ENCODE measurements at regions not wholly inside any gene's neighbourhood (a gene's known extent, or its start where the extent isn't known, plus 50 kb on each side); places are given as distances from the start of the nearest gene placed in this dataset.

- H3K14ac ChIP-seq (ENCODE audit: insufficient read length) = no peak overlapping the region
- H4K91ac ChIP-seq (replicated peaks; ENCODE audit: insufficient read length, low read length) = no peak overlapping the region
- H3K9me3 ChIP-seq (ENCODE audit: insufficient read depth in 2 of 2, low read depth in 1 of 2, low read length in 1 of 2) = no peaks in the 10 kb centered on the region
- FAIRE-seq = no peak
- no peak overlapping the region for H4K5ac ChIP-seq (ENCODE audit: insufficient read length, low read depth, low read length)
- TF ChIP-seq HDAC2 (IDR thresholded peaks at IDR 0.05; ENCODE audit: borderline replicate concordance in 1 of 2, low read depth in 2 of 2, low read length in 2 of 2) (no peak), RAD21 (IDR thresholded peaks at IDR 0.05 in 1 of 2, conservative IDR thresholded peaks at IDR 0.05 in 1 of 2; ENCODE audit: low read depth in 2 of 2, low read length in 2 of 2) (no peak), TAF1 (IDR thresholded peaks at IDR 0.05; ENCODE audit: low read depth, low read length) (no peak), EZH2 (IDR thresholded peaks at IDR 0.05; ENCODE audit: low read depth, low read length, severe bottlenecking) (no peak), SP4 (IDR thresholded peaks at IDR 0.05; ENCODE audit: low read length) (no peak)
- TF ChIP-seq, protein P1, sequence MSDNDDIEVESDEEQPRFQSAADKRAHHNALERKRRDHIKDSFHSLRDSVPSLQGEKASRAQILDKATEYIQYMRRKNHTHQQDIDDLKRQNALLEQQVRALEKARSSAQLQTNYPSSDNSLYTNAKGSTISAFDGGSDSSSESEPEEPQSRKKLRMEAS (IDR thresholded peaks at IDR 0.05) = no peak
- no peak overlapping the region for H4K8ac ChIP-seq (ENCODE audit: extremely low read depth, insufficient read depth, low read length)
- no peaks in the 10 kb centered on the region for H4K20me1 ChIP-seq (replicated peaks in 1 of 2; ENCODE audit: control insufficient read depth in 1 of 2, insufficient read depth in 2 of 2, low read length in 2 of 2)
- H3K23me2 ChIP-seq (ENCODE audit: low read depth, low read length) = no peaks in the 10 kb centered on the region; the same call in 1 of the 2 replicates
- no peaks in the 10 kb centered on the region for H3K79me1 ChIP-seq (ENCODE audit: low read depth, low read length)
- H2BK120ac ChIP-seq (replicated peaks; ENCODE audit: low read depth, low read length) = no peak overlapping the region
- DNase-seq (ENCODE audit: low read depth in 1 of 2, low spot score in 2 of 2) = no peak
- H3K27me3 ChIP-seq (replicated peaks in 1 of 4; ENCODE audit: control insufficient read depth in 3 of 4, extremely low read depth in 1 of 4, insufficient read depth in 3 of 4, low read length in 3 of 4) = no peaks in the 10 kb centered on the region
- no peak overlapping the region for H2AFZ ChIP-seq (ENCODE audit: low read length)
- no peak overlapping the region for H2AK5ac ChIP-seq (ENCODE audit: low read depth, low read length)
- no peak overlapping the region for H3K4ac ChIP-seq (replicated peaks; ENCODE audit: insufficient read length, low read depth, low read length)
- ChIA-PET CTCF (ENCODE audit: partially characterized antibody) (interaction anchor here (1.0 to 2.1 kb wide), 3 partner anchors 34 to 75 kb away, joined by 3 to 6 read pairs (median 4); no protein-coding TSS in a partner anchor), POLR2A (ENCODE audit: partially characterized antibody) (no interaction called here)
- H3K4me1 ChIP-seq (replicated peaks in 1 of 4; ENCODE audit: control insufficient read depth in 3 of 4, insufficient read depth in 4 of 4, low read length in 3 of 4) = no peaks in the 10 kb centered on the region
- H3K56ac ChIP-seq (replicated peaks; ENCODE audit: insufficient read length, low read depth, low read length) = no peak overlapping the region
- H3K9ac ChIP-seq (replicated peaks in 1 of 4; ENCODE audit: extremely low read depth in 1 of 4, low read depth in 3 of 4, low read length in 3 of 4) = no peak overlapping the region
- no peak overlapping the region for H3K18ac ChIP-seq (ENCODE audit: extremely low read depth, low read length)
- H2BK12ac ChIP-seq (ENCODE audit: low read depth, low read length) = no peak overlapping the region
- H3K23ac ChIP-seq (ENCODE audit: insufficient read length) = no peak overlapping the region
- H2BK5ac ChIP-seq (ENCODE audit: low read depth, low read length) = no peak overlapping the region
- no peak overlapping the region for H2BK15ac ChIP-seq (ENCODE audit: low read length)
- no peak overlapping the region for H3K4me3 ChIP-seq (ENCODE audit: extremely low read depth in 1 of 4, insufficient read depth in 2 of 4, low read depth in 3 of 4, low read length in 4 of 4)
- no peak overlapping the region for H3K4me2 ChIP-seq (ENCODE audit: insufficient read depth in 1 of 2, low read depth in 2 of 2, low read length in 2 of 2)
- no peak overlapping the region for H2BK20ac ChIP-seq (ENCODE audit: low read length)
- no peaks in the 10 kb centered on the region for H3K79me2 ChIP-seq (ENCODE audit: control insufficient read depth in 1 of 2, insufficient read depth in 2 of 2, low read length in 2 of 2)
- H3K27ac ChIP-seq (ENCODE audit: low read depth, low read length) = no peak overlapping the region
- H3K36me3 ChIP-seq (ENCODE audit: control insufficient read depth in 2 of 4, insufficient read depth in 4 of 4, low read length in 3 of 4) = no peaks in the 10 kb centered on the region
- 98% methylated on average over 3 of the region's 3 CpGs; no CpG with 5 or more reads in 1 of the 2 experiments for WGBS, 2 experiments (ENCODE audit: extremely low coverage in 1 of 2, insufficient coverage in 1 of 2, insufficient read length in 1 of 2, insufficient replicate concordance in 2 of 2, low coverage in 1 of 2, low lambda C conversion rate in 2 of 2, missing lambda C conversion rate in 1 of 2)
These were observed 79.4 kb downstream of the POLR2M start for GRCh38 chr15:57785959-57786358.

All from H1 (cell line).